ENCODE measurements at regions not wholly inside any gene's neighbourhood (a gene's known extent, or its start where the extent isn't known, plus 50 kb on each side); places are given as distances from the start of the nearest gene placed in this dataset.
"Not testable (repeated sequence)": the region's sequence is repeated elsewhere in the genome, so short reads cannot be mapped to it uniquely, and the experiment has no call there.

DNA sequence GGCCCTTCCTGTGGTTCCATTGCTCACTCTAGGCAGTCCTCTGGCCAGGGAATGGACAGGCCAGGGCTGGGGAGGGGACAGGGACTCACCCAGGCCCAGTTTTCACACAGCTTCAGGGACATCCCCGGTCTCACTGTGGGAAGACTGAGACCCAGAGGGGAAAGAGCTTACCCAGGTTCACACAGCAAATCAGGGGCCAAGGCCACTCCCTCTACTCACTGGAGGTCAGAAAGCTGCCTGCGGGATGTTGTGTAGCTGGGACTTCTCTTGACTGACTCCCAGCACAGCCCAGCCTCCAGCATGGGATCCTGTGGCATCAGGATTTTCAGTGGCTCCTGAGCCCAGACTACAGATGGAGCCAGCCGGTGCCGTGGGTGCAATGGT, 122.3 kb upstream of the AKAP13 start:
- dilution Hi-C loops (cut with HindIII; ENCODE audit: low sequenced_read_pairs, unreplicated experiment); CTCF ChIA-PET: not testable (repeated sequence)

DNA sequence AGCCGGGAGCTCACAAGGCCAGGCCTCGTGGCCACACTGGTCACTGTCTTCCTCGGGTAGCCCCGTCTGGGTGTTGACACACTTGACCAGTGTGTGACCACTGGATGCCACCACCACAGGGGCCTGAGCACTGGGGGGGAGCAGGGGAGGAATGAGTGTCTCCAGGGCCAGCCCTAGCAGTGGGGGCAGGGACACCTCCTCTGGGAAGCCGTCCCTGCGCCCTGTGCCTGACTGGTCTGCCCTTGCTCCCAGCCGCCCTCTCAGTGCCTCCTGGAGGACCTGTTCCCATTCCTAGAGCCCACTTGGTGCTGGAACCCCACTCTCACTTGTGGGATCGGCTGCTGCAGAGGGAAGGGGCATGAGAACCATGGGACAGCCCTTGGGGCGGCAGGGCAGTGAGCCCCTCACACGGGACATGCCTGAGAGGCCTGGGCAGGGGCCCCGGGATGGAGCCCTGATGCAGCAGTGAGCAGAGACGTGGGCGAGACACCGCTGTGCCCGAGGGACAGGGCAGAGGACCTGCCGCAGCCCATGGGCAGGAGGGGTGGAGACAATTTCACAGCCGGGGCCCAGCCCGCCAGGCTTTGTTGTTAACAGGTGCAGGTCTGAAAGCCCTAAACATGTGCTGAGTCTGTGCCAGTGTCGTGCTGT, 121.7 kb upstream of the AKAP13 start:
- H4K20me1 ChIP-seq (ENCODE audit: insufficient read depth, low read length); BruUV-seq (replicated peaks); H3K9me1 ChIP-seq (ENCODE audit: insufficient read depth, low read length); H4K5ac ChIP-seq (ENCODE audit: low read depth, low read length); H2AK5ac ChIP-seq (ENCODE audit: low read depth, low read length); H3K56ac ChIP-seq (ENCODE audit: extremely low read depth, insufficient read depth, low read length); H2AFZ ChIP-seq (replicated peaks; ENCODE audit: low read length, poor library complexity); ATAC-seq (ENCODE audit: low read depth); in situ Hi-C loops (cut with MboI; ENCODE audit: low sequenced_read_pairs); H2AK9ac ChIP-seq (replicated peaks; ENCODE audit: low read depth, low read length, poor library complexity); H3K27ac ChIP-seq (ENCODE audit: insufficient read depth, low read length); H3K18ac ChIP-seq (ENCODE audit: low read depth, low read length); H3K23ac ChIP-seq (ENCODE audit: low read depth, low read length); H3K4ac ChIP-seq (ENCODE audit: low read depth, low read length); H3K36me3 ChIP-seq (ENCODE audit: control insufficient read depth, insufficient read depth, low read length); H3K9me3 ChIP-seq (ENCODE audit: control insufficient read depth, insufficient read depth, low read length); H3K14ac ChIP-seq (replicated peaks; ENCODE audit: low read depth, low read length); dilution Hi-C loops (cut with HindIII; ENCODE audit: low sequenced_read_pairs, unreplicated experiment); H3K4me3 ChIP-seq (ENCODE audit: insufficient read depth, low read depth, low read length); H3K4me1 ChIP-seq (ENCODE audit: control insufficient read depth, insufficient read depth, low read length); H3K4me2 ChIP-seq (ENCODE audit: low read depth, low read length); H3K27me3 ChIP-seq (ENCODE audit: control insufficient read depth, insufficient read depth, low read length); POLR2A ChIA-PET (ENCODE audit: unreplicated experiment); H2BK20ac ChIP-seq (ENCODE audit: low read depth, low read length); H2BK5ac ChIP-seq (ENCODE audit: low read depth, low read length, poor library complexity, severe bottlenecking); CTCF ChIA-PET; H3K9ac ChIP-seq (ENCODE audit: low read depth, low read length); H4K8ac ChIP-seq (ENCODE audit: low read depth in 2 of 2, low read length in 2 of 2); H3K79me1 ChIP-seq (ENCODE audit: low read depth in 1 of 2, low read length in 2 of 2); DNase-seq; H4K91ac ChIP-seq (ENCODE audit: insufficient read depth, low read depth, low read length); intact Hi-C loops (cut with micrococcal nuclease); H2BK120ac ChIP-seq (ENCODE audit: low read depth, low read length); H2BK15ac ChIP-seq (ENCODE audit: low read depth, low read length): not testable (repeated sequence)
- no CpG with 5 or more reads among the region's 19 CpGs for WGBS, 2 experiments (ENCODE audit: extremely low coverage in 2 of 2, insufficient read length in 1 of 2)

More for the DNA sequence above, 122.3 kb upstream of the AKAP13 start:
- POLR2A ChIA-PET (ENCODE audit: unreplicated experiment); H2AK5ac ChIP-seq (ENCODE audit: low read depth, low read length); intact Hi-C loops (cut with micrococcal nuclease); H2BK5ac ChIP-seq (ENCODE audit: low read depth, low read length, poor library complexity, severe bottlenecking); H2AFZ ChIP-seq (replicated peaks; ENCODE audit: low read length, poor library complexity); H3K27ac ChIP-seq (ENCODE audit: insufficient read depth, low read length); in situ Hi-C loops (cut with MboI; ENCODE audit: low sequenced_read_pairs); H4K20me1 ChIP-seq (ENCODE audit: insufficient read depth, low read length); DNase-seq; H3K4me3 ChIP-seq (ENCODE audit: insufficient read depth, low read depth, low read length); H3K4me1 ChIP-seq (ENCODE audit: control insufficient read depth, insufficient read depth, low read length); H3K9ac ChIP-seq (ENCODE audit: low read depth, low read length); H4K5ac ChIP-seq (ENCODE audit: low read depth, low read length); ATAC-seq (ENCODE audit: low read depth); H3K18ac ChIP-seq (ENCODE audit: low read depth, low read length); H2BK120ac ChIP-seq (ENCODE audit: low read depth, low read length); H4K8ac ChIP-seq (ENCODE audit: low read depth in 2 of 2, low read length in 2 of 2); H3K14ac ChIP-seq (replicated peaks; ENCODE audit: low read depth, low read length); H3K27me3 ChIP-seq (ENCODE audit: control insufficient read depth, insufficient read depth, low read length); BruUV-seq (replicated peaks); H3K9me3 ChIP-seq (ENCODE audit: control insufficient read depth, insufficient read depth, low read length); H3K36me3 ChIP-seq (ENCODE audit: control insufficient read depth, insufficient read depth, low read length); H2BK20ac ChIP-seq (ENCODE audit: low read depth, low read length); H3K4ac ChIP-seq (ENCODE audit: low read depth, low read length); H3K79me1 ChIP-seq (ENCODE audit: low read depth in 1 of 2, low read length in 2 of 2); H4K91ac ChIP-seq (ENCODE audit: insufficient read depth, low read depth, low read length); H3K23ac ChIP-seq (ENCODE audit: low read depth, low read length); H3K9me1 ChIP-seq (ENCODE audit: insufficient read depth, low read length); H2BK15ac ChIP-seq (ENCODE audit: low read depth, low read length); H2AK9ac ChIP-seq (replicated peaks; ENCODE audit: low read depth, low read length, poor library complexity); H3K56ac ChIP-seq (ENCODE audit: extremely low read depth, insufficient read depth, low read length); H3K4me2 ChIP-seq (ENCODE audit: low read depth, low read length): not testable (repeated sequence)
- WGBS, 2 experiments (ENCODE audit: extremely low coverage in 2 of 2, insufficient read length in 1 of 2) = no CpG with 5 or more reads among the region's 4 CpGs

Data from IMR-90 (cell line).